Tibial artery (tissue), 4 donors: ENCODE measurements at regions not wholly inside any gene's neighbourhood (a gene's known extent, or its start where the extent isn't known, plus 50 kb on each side); places are given as distances from the start of the nearest gene placed in this dataset.

Source experiments
- DNase-seq, 2 donors: peaks; one replicate each; pipeline ENCODE4 v3.0.0-alpha.2; 2019
- H3K27ac ChIP-seq, 2 donors: fragments of 200-600 bp; sonication (generic) in 1 of 2; 1 replicate in 1 of 2; 2 replicates in 1 of 2; pipeline ENCODE4 v1.5.1; 2018 to 2019; ENCODE audit warnings: mild to moderate bottlenecking in 1 of 2
- H3K27me3 ChIP-seq, 2 donors: fragments of 200-600 bp; sonication (generic) in 1 of 2; one replicate each; pipeline versions ENCODE4 v1.5.1 to v1.6.0; 2016 to 2019
- H3K36me3 ChIP-seq, 3 donors: fragments of 200-600 bp; sonication (generic) in 2 of 3; one replicate each; pipeline ENCODE4 v1.5.1; 2016 to 2019; ENCODE audit warnings: mild to moderate bottlenecking in 2 of 3
- H3K4me1 ChIP-seq, 4 donors: fragments of 200-600 bp; sonication (generic) in 2 of 4; 1 replicate in 3 of 4; 2 replicates in 1 of 4; pipeline ENCODE4 v1.5.1; 2016 to 2019
- H3K4me3 ChIP-seq, 2 donors: fragments of 200-600 bp; sonication (generic) in 1 of 2; 1 replicate in 1 of 2; 2 replicates in 1 of 2; pipeline ENCODE4 v1.5.1; 2018 to 2019; ENCODE audit warnings: mild to moderate bottlenecking in 2 of 2
- H3K9me3 ChIP-seq, 3 donors: fragments of 200-600 bp; sonication (generic) in 1 of 3; one replicate each; pipeline ENCODE4 v1.5.1; 2016 to 2019
- CTCF ChIP-seq, 2 experiments: fragments of 200-600 bp in 1 of 2; fragments of 450-650 bp in 1 of 2; IDR thresholded peaks; one replicate each; pipeline ENCODE4 v1.5.1; 2017 to 2019; ENCODE audit warnings: antibody characterized with exemption in 2 of 2, mild to moderate bottlenecking in 1 of 2, moderate library complexity in 1 of 2
- intact Hi-C: fragments of 100-400 bp; cut with DNase I; formaldehyde crosslinking; loops from one replicate; pipeline ENCODE4 v1.15.0; 2023; ENCODE audit warnings: low total_unique reads

GRCh38 chr11:38423042-38423441 is 1825.0 kb upstream of the RAG2 start:
- no peaks in the 10 kb centered on the region for H3K9me3 ChIP-seq
- no peaks in the 10 kb centered on the region for H3K27me3 ChIP-seq
- H3K4me3 ChIP-seq: no peak overlapping the region
- TF ChIP-seq CTCF (IDR thresholded peaks at IDR 0.05): no peak
- DNase-seq: no peak
- no peak overlapping the region for H3K27ac ChIP-seq
- intact Hi-C loops: no loop called here
- H3K36me3 ChIP-seq: no peaks in the 10 kb centered on the region
- H3K4me1 ChIP-seq: no peaks in the 10 kb centered on the region

- Histone ChIP-seq H3K9me3 (no peaks in the 10 kb centered on the region), H3K27me3 (no peaks in the 10 kb centered on the region), H3K4me3 (no peak overlapping the region), H3K27ac (no peak overlapping the region), H3K36me3 (no peaks in the 10 kb centered on the region), H3K4me1 (no peaks in the 10 kb centered on the region)
- no peak for TF ChIP-seq CTCF (IDR thresholded peaks at IDR 0.05)
- intact Hi-C loops: no loop called here
- no peak for DNase-seq
Measured at GRCh38 chr11:38416141-38416540, 1818.1 kb upstream of the RAG2 start.

- intact Hi-C loops: no loop called here
- Histone ChIP-seq H3K27ac (no peak overlapping the region), H3K4me1 (no peaks in the 10 kb centered on the region), H3K36me3 (no peaks in the 10 kb centered on the region), H3K4me3 (no peak overlapping the region), H3K27me3 (no peaks in the 10 kb centered on the region), H3K9me3 (no peaks in the 10 kb centered on the region)
- no peak for DNase-seq
- no peak for TF ChIP-seq CTCF (IDR thresholded peaks at IDR 0.05)
Measured at GRCh38 chr11:38411149-38411548, 1813.1 kb upstream of the RAG2 start.

- no peak for DNase-seq
- H3K36me3 ChIP-seq: no peaks in the 10 kb centered on the region
- H3K4me1 ChIP-seq: no peaks in the 10 kb centered on the region
- H3K9me3 ChIP-seq: no peaks in the 10 kb centered on the region
- TF ChIP-seq CTCF (IDR thresholded peaks at IDR 0.05): no peak
- H3K4me3 ChIP-seq: no peak overlapping the region
- H3K27me3 ChIP-seq: no peaks in the 10 kb centered on the region
- no peak overlapping the region for H3K27ac ChIP-seq
- intact Hi-C loops: no loop called here
Measured at GRCh38 chr11:38402063-38402462, 1804.0 kb upstream of the RAG2 start.

GRCh38 chr11:38392176-38392575 is 1794.1 kb upstream of the RAG2 start:
- no peaks in the 10 kb centered on the region for H3K27me3 ChIP-seq
- intact Hi-C loops: no loop called here
- H3K27ac ChIP-seq: no peak overlapping the region
- no peak for DNase-seq
- H3K4me1 ChIP-seq: no peaks in the 10 kb centered on the region
- H3K9me3 ChIP-seq: no peaks in the 10 kb centered on the region
- no peaks in the 10 kb centered on the region for H3K36me3 ChIP-seq
- no peak overlapping the region for H3K4me3 ChIP-seq
- no peak for TF ChIP-seq CTCF (IDR thresholded peaks at IDR 0.05)

- TF ChIP-seq CTCF (IDR thresholded peaks at IDR 0.05): no peak
- Histone ChIP-seq H3K9me3 (no peaks in the 10 kb centered on the region), H3K27me3 (no peaks in the 10 kb centered on the region), H3K4me3 (no peak overlapping the region), H3K36me3 (no peaks in the 10 kb centered on the region), H3K4me1 (no peaks in the 10 kb centered on the region), H3K27ac (no peak overlapping the region)
- intact Hi-C loops: no loop called here
- DNase-seq: no peak
Measured at GRCh38 chr11:38384568-38384967, 1786.5 kb upstream of the RAG2 start.
